Liver (tissue), 8 donors: ENCODE measurements at regions not wholly inside any gene's neighbourhood (a gene's known extent, or its start where the extent isn't known, plus 50 kb on each side); places are given as distances from the start of the nearest gene placed in this dataset.

Experiments
- DNase-seq: peaks from one replicate; pipeline ENCODE4 v3.0.0-alpha.2; 2017; ENCODE audit warnings: low spot score
- H3K27ac ChIP-seq, 2 donors: one replicate each; pipeline ENCODE4 v1.7.0; 2013; ENCODE audit warnings: inconsistent platforms in 2 of 2, low read length in 2 of 2, control low read depth in 1 of 2, low read depth in 1 of 2, mild to moderate bottlenecking in 1 of 2
- H3K27me3 ChIP-seq, 4 donors: one replicate each; pipeline versions ENCODE4 v1.6.1 to v1.7.0; 2013; ENCODE audit warnings: low read length in 3 of 4, inconsistent platforms in 1 of 4, mild to moderate bottlenecking in 1 of 4, moderate library complexity in 1 of 4; ENCODE audit not compliant: control insufficient read depth in 4 of 4, insufficient read depth in 4 of 4
- H3K36me3 ChIP-seq, 4 donors: one replicate each; pipeline versions ENCODE4 v1.6.1 to v1.7.0; 2013; ENCODE audit warnings: low read length in 3 of 4, mild to moderate bottlenecking in 3 of 4, low read depth in 1 of 4, moderate library complexity in 1 of 4; ENCODE audit not compliant: control insufficient read depth in 4 of 4, insufficient read depth in 3 of 4
- H3K4me1 ChIP-seq, 4 donors: one replicate each; pipeline versions ENCODE4 v1.6.1 to v1.7.0; 2013; ENCODE audit warnings: low read length in 3 of 4, mild to moderate bottlenecking in 3 of 4, moderate library complexity in 1 of 4; ENCODE audit not compliant: control insufficient read depth in 4 of 4, insufficient read depth in 4 of 4
- H3K4me3 ChIP-seq, 3 donors: one replicate each; pipeline versions ENCODE4 v1.6.1 to v1.7.0; 2013; ENCODE audit warnings: low read length in 3 of 3, control low read depth in 1 of 3, low read depth in 1 of 3, mild to moderate bottlenecking in 1 of 3
- H3K9ac ChIP-seq, 2 donors: one replicate each; pipeline ENCODE4 v1.7.0; 2013; ENCODE audit warnings: low read length in 2 of 2, mild to moderate bottlenecking in 2 of 2, moderate library complexity in 2 of 2, control low read depth in 1 of 2, low read depth in 1 of 2
- H3K9me3 ChIP-seq, 4 donors: one replicate each; pipeline versions ENCODE4 v1.6.1 to v1.7.0; 2013; ENCODE audit warnings: low read length in 3 of 4; ENCODE audit not compliant: control insufficient read depth in 4 of 4
- CTCF ChIP-seq: fragments of 150-350 bp; IDR thresholded peaks from 2 replicates; pipeline ENCODE4 v1.5.1; 2017; ENCODE audit warnings: improper control_type of control experiment, low read depth, low read length; ENCODE audit not compliant: missing input control
- EGR1 ChIP-seq, 2 donors: IDR thresholded peaks; 2 replicates each; pipeline ENCODE4 v1.6.1; 2016 to 2018; ENCODE audit warnings: antibody characterized with exemption in 2 of 2, low read depth in 2 of 2
- FOXA1 ChIP-seq: IDR thresholded peaks from 2 replicates; pipeline ENCODE4 v1.6.1; 2016; ENCODE audit warnings: antibody characterized with exemption
- FOXA2 ChIP-seq: IDR thresholded peaks from 2 replicates; pipeline ENCODE4 v1.6.1; 2016; ENCODE audit warnings: antibody characterized with exemption
- GABPA ChIP-seq, 2 donors: IDR thresholded peaks in 1 of 2; conservative IDR thresholded peaks in 1 of 2; 2 replicates each; pipeline ENCODE4 v1.6.1; 2016; ENCODE audit warnings: antibody characterized with exemption in 2 of 2, mild to moderate bottlenecking in 1 of 2, moderate library complexity in 1 of 2
- HNF4A ChIP-seq, 2 donors: conservative IDR thresholded peaks; 2 replicates each; pipeline ENCODE4 v1.6.1; 2016; ENCODE audit warnings: antibody characterized with exemption in 2 of 2, mild to moderate bottlenecking in 2 of 2
- HNF4G ChIP-seq: IDR thresholded peaks from 2 replicates; pipeline ENCODE4 v1.6.1; 2016; ENCODE audit warnings: antibody characterized with exemption
- JUND ChIP-seq, 2 donors: IDR thresholded peaks; 2 replicates each; pipeline ENCODE4 v1.6.1; 2016; ENCODE audit warnings: antibody characterized with exemption in 2 of 2
- NR2F2 ChIP-seq: IDR thresholded peaks from 2 replicates; pipeline ENCODE4 v1.6.1; 2016; ENCODE audit warnings: antibody characterized with exemption
- RAD21 ChIP-seq, 2 donors: IDR thresholded peaks; 2 replicates each; pipeline ENCODE4 v1.6.1; 2016; ENCODE audit warnings: antibody characterized with exemption in 2 of 2, mild to moderate bottlenecking in 2 of 2
- REST ChIP-seq: IDR thresholded peaks from 2 replicates; pipeline ENCODE4 v1.6.1; 2016; ENCODE audit warnings: antibody characterized with exemption, mild to moderate bottlenecking
- RXRA ChIP-seq, 2 donors: IDR thresholded peaks; 2 replicates each; pipeline ENCODE4 v1.6.1; 2017 to 2018; ENCODE audit warnings: antibody characterized with exemption in 2 of 2, mild to moderate bottlenecking in 1 of 2
- SP1 ChIP-seq: IDR thresholded peaks from 2 replicates; pipeline ENCODE4 v1.6.1; 2018; ENCODE audit warnings: antibody characterized with exemption, mild to moderate bottlenecking
- TAF1 ChIP-seq: conservative IDR thresholded peaks from 2 replicates; pipeline ENCODE4 v1.6.1; 2016; ENCODE audit warnings: antibody characterized with exemption, mild to moderate bottlenecking
- YY1 ChIP-seq: IDR thresholded peaks from 2 replicates; pipeline ENCODE4 v1.6.1; 2016; ENCODE audit warnings: antibody characterized with exemption, mild to moderate bottlenecking
- ZBTB33 ChIP-seq: IDR thresholded peaks from 2 replicates; pipeline ENCODE4 v1.6.1; 2016; ENCODE audit warnings: antibody characterized with exemption
- WGBS: extraction: QIAGEN DNeasy Blood & Tissue Kit; methylation state at CpG from one replicate; pipeline ENCODE4 v1.1.7; 2013; 5-methylcytosine and 5-hydroxymethylcytosine counted together
- TF ChIP-seq, protein P1 (sequence below): IDR thresholded peaks from 2 replicates; pipeline ENCODE4 v1.6.1; 2016; ENCODE audit warnings: antibody characterized with exemption
- TF ChIP-seq, protein P2 (sequence below): IDR thresholded peaks from 2 replicates; pipeline ENCODE4 v1.6.1; 2016; ENCODE audit warnings: antibody characterized with exemption
- donor health status: healthy.
- donor health status: healthy.
- donor health status: healthy.
- donor health status: healthy.
- donor health status: healthy.

GRCh38 chr1:56017336-56017735 lies 562.0 kb downstream of the PLPP3 start:
- no peak for TF ChIP-seq FOXA2
- TF ChIP-seq, protein P1, sequence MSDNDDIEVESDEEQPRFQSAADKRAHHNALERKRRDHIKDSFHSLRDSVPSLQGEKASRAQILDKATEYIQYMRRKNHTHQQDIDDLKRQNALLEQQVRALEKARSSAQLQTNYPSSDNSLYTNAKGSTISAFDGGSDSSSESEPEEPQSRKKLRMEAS = no peak
- no peak overlapping the region for H3K9ac ChIP-seq
- WGBS = 85% methylated on average over 2 of the region's 2 CpGs
- no peak overlapping the region for H3K27ac ChIP-seq
- no peaks in the 10 kb centered on the region for H3K36me3 ChIP-seq
- no peaks in the 10 kb centered on the region for H3K9me3 ChIP-seq
- H3K4me3 ChIP-seq = no peak overlapping the region
- H3K4me1 ChIP-seq = no peaks in the 10 kb centered on the region
- no peaks in the 10 kb centered on the region for H3K27me3 ChIP-seq
- DNase-seq = no peak

DNA sequence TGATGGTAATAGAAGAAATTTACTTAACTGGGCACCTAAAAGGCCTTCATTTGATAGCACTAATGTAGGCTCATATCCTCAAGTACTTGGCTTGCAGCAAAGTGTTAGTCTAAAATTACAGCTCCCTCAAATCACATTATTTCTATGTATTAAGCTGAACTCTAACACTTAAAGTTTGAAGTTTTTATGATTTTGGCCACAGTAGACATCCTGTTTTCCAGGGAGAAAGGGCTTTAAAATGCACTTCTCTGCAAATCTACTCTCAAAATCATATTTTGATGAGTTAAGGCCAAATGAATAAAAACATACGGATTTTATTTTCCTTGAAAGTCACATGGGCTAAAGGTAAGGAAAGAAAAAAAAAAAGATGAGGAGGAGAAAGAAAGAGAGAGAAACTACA lies 575.5 kb downstream of the PLPP3 start:
- H3K27ac ChIP-seq = no peak overlapping the region
- no peak for DNase-seq
- H3K9me3 ChIP-seq = peaks cover 0 to 3% (median 0%) of the 10 kb centered on the region in 4 donors
- no peaks in the 10 kb centered on the region for H3K27me3 ChIP-seq
- no peak for TF ChIP-seq SP1
- TF ChIP-seq REST = no peak
- no peak for TF ChIP-seq NR2F2
- TF ChIP-seq RXRA (IDR thresholded peaks at IDR 0.05) = no peak
- TF ChIP-seq ZBTB33 = no peak
- TF ChIP-seq JUND (IDR thresholded peaks at IDR 0.05) = no peak
- TF ChIP-seq GABPA (IDR thresholded peaks at IDR 0.05 in 1 of 2, conservative IDR thresholded peaks at IDR 0.05 in 1 of 2) = no peak
- TF ChIP-seq CTCF = no peak
- no peak for TF ChIP-seq HNF4A (conservative IDR thresholded peaks at IDR 0.05)
- no peak for TF ChIP-seq TAF1
- no peak for TF ChIP-seq YY1
- no peak for TF ChIP-seq HNF4G
- TF ChIP-seq, protein P1 = no peak
- no peak for TF ChIP-seq FOXA1
- no peak for TF ChIP-seq EGR1 (IDR thresholded peaks at IDR 0.05; ENCODE audit: low read depth in 2 of 2)
- TF ChIP-seq, protein P2, sequence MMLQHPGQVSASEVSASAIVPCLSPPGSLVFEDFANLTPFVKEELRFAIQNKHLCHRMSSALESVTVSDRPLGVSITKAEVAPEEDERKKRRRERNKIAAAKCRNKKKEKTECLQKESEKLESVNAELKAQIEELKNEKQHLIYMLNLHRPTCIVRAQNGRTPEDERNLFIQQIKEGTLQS = no peak
- no peak for TF ChIP-seq FOXA2
- no peak for TF ChIP-seq RAD21 (IDR thresholded peaks at IDR 0.05)
- no peak overlapping the region for H3K4me3 ChIP-seq
- no peaks in the 10 kb centered on the region for H3K4me1 ChIP-seq
- H3K36me3 ChIP-seq = no peaks in the 10 kb centered on the region
- WGBS = 82% methylated on average over 1 of the region's 1 CpG
- H3K9ac ChIP-seq = no peak overlapping the region
